IPS-20b (cell line): ENCODE measurements at regions not wholly inside any gene's neighbourhood (a gene's known extent, or its start where the extent isn't known, plus 50 kb on each side); places are given as distances from the start of the nearest gene placed in this dataset.

Experiments used
- H3K27ac ChIP-seq: one replicate; pipeline ENCODE4 v1.5.1; 2013; ENCODE audit warnings: low read length
- H3K27me3 ChIP-seq: 2 replicates; pipeline ENCODE4 v1.6.1; 2013; ENCODE audit warnings: mild to moderate bottlenecking, low read length, inconsistent platforms; ENCODE audit not compliant: insufficient read depth
- H3K36me3 ChIP-seq: 2 replicates; pipeline ENCODE4 v1.6.1; 2013; ENCODE audit warnings: low read depth, mild to moderate bottlenecking, inconsistent platforms, low read length, moderate library complexity; ENCODE audit not compliant: insufficient read depth
- H3K4me1 ChIP-seq: 2 replicates; pipeline ENCODE4 v1.6.1; 2013; ENCODE audit warnings: mild to moderate bottlenecking, control low read depth, inconsistent platforms, low read length, moderate library complexity; ENCODE audit not compliant: insufficient read depth
- H3K4me3 ChIP-seq: 2 replicates; pipeline ENCODE4 v1.5.1; 2013; ENCODE audit warnings: mild to moderate bottlenecking, low read length, inconsistent platforms
- H3K9ac ChIP-seq: 2 replicates; pipeline ENCODE4 v1.6.1; 2013; ENCODE audit warnings: low read depth, mild to moderate bottlenecking, inconsistent platforms, low read length, moderate library complexity
- H3K9me3 ChIP-seq: 2 replicates; pipeline ENCODE4 v1.6.1; 2013; ENCODE audit warnings: mild to moderate bottlenecking, low read depth, low read length, inconsistent platforms; ENCODE audit not compliant: insufficient read depth

DNA sequence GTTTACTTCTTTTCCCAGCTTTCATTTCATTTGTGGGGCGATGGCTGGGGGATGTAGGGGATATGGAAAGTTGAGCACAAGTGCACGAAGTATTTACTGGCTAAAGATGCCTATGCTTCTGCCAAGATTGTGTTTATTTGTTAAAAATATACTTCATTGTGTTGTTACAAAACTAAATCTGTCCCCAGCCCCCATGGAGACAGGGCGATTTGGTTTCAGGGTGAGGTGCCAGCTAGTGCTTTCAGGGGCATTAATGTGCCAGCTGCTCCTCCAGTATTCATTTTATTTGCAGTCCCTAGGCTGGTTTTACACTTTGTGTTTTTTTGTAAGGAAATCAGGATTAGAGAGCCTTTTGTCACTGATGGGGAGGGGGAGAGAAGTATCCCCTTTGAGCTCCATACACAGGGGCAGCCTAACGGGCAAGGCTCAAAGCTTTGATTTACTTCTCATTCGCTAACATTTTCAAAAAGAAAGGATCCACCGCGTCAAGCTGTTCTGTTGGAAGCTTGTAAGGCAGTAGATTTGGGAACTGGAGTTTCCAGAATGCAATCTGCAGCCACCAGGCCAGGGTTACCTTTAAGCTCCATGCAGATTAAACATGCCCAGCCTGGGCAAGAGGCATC lies 198.7 kb upstream of the PLEKHG7 start:
- peaks cover 8% of the 10 kb centered on the region; the same call in 1 of the 2 replicates for H3K4me1 ChIP-seq
- H3K36me3 ChIP-seq: no peaks in the 10 kb centered on the region
- no peak overlapping the region for H3K9ac ChIP-seq
- H3K27me3 ChIP-seq: no peaks in the 10 kb centered on the region
- no peak overlapping the region for H3K4me3 ChIP-seq
- no peak overlapping the region for H3K27ac ChIP-seq
- H3K9me3 ChIP-seq: no peaks in the 10 kb centered on the region

DNA sequence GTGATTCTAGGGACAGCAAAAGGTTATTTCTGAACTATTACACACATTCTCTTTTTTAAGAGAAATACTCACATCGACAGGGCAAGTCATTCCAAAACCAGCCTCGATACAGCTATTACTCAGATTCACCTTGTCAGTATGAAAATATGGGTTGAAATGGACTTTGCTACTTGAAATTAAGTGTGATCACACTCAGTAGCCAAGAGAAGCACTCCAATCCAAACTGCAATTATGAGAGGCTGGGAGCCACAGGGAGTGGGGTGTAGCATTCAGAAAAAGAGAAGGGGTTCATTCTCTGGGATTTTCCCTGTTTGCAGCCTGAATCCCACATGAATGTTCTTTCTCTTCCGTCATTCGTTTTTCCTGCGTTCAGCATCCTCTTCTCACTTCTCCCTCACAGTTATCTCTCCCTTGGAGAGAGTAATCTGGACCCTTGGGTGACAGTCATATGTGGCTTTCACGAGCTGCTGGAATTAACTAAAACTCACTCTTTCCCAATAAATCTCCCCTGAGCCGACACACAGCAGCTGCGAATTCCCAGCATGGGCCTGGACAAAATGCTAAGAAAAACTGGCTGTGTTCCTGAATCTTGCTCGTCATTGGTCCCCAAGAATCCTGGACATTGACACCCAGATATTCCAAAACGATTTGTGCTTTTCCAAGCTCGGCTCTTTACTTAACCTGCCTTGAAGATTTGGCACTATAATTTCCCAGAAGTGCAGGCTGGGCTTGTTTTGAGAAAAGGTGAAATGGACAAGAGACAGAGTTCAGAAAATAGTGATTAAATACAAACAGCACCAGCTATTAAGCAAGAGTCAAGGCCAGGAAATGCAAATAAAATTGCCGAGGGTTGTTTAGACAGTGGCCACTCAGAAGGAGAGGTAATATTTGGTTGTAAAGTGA lies 199.5 kb upstream of the PLEKHG7 start:
- Histone ChIP-seq H3K27me3 (no peaks in the 10 kb centered on the region), H3K4me3 (no peak overlapping the region), H3K4me1 (peaks cover 8% of the 10 kb centered on the region; the same call in 1 of the 2 replicates), H3K9ac (no peak overlapping the region), H3K9me3 (no peaks in the 10 kb centered on the region), H3K36me3 (no peaks in the 10 kb centered on the region), H3K27ac (no peak overlapping the region)

DNA sequence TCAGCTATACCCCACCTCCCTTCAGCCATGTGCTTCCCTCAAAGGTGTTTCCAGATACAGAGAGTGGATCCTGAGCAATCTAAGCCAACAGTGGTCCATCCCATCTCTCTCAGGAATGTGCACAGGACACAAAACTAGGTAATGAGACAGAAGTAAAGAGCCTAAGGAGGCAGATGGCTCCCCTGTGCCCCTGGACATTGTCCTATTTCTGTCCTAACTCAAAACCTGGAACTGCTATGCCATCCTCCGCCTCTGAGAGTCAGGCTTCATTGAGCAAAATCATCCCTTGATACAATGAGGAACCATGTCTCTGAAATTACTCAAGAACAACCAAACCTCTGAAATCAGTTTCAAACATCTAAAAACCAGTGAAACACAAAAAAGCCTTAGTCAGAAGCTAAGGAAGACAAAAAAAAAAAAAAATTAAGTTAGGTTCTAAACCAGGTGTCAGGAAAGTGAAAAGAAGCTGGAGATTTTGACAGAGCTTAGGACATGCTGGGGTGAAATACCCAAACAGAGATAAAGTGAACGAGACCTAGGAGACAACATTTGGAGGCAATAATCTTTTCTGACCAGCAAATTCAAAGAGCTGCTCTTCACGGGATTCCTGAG lies 200.3 kb upstream of the PLEKHG7 start:
- no peak overlapping the region for H3K9ac ChIP-seq

DNA sequence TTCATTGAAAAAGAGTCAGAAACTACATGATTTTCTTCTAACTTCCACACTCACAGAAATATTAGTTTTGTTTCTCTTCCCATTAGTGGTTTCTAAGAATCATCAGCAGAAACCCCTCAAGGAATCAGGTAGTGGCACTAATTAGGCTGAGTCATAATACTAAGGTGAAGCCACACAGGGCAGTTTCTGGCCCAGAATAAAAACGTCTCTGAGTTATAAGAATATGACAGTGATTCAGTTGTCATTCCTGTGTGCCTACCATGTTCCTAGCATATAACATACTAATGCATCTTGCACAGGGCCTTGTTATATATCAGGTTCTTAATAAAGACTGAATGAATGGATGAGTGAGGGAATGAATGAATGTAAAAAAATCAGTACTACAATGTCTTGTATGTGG lies 206.0 kb upstream of the PLEKHG7 start:
- peaks cover 5% of the 10 kb centered on the region; the same call in 1 of the 2 replicates for H3K4me1 ChIP-seq
- H3K9ac ChIP-seq: no peak overlapping the region
- H3K27ac ChIP-seq: no peak overlapping the region
- H3K27me3 ChIP-seq: no peaks in the 10 kb centered on the region
- H3K9me3 ChIP-seq: no peaks in the 10 kb centered on the region; the same call in 1 of the 2 replicates
- H3K36me3 ChIP-seq: no peaks in the 10 kb centered on the region
- no peak overlapping the region for H3K4me3 ChIP-seq

More for the DNA sequence above, 200.3 kb upstream of the PLEKHG7 start:
- Histone ChIP-seq H3K27ac (no peak overlapping the region), H3K9me3 (no peaks in the 10 kb centered on the region), H3K27me3 (no peaks in the 10 kb centered on the region), H3K36me3 (no peaks in the 10 kb centered on the region), H3K4me1 (peaks cover 8% of the 10 kb centered on the region; the same call in 1 of the 2 replicates), H3K4me3 (no peak overlapping the region)

DNA sequence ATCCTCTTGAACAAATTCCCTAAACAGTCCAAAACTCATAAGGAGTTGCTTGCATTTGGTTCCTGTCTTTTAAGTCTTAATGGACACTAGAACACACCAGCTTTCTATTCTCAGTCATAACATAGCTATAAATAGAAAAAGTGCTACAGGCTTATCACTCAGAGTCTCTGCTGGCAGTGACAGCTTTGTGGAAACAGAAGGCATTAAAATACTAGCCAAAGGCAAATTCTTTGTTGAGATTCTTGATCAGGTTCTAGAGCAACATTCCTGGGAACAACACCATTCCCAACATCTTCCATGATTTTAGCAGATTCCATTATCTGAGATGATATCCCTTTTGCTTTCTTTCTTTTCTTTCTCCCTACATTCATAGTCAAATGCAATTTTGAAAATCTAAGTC lies 207.7 kb upstream of the PLEKHG7 start:
- H3K27me3 ChIP-seq: no peaks in the 10 kb centered on the region
- no peak overlapping the region for H3K9ac ChIP-seq
- no peaks in the 10 kb centered on the region for H3K36me3 ChIP-seq
- no peaks in the 10 kb centered on the region; the same call in 1 of the 2 replicates for H3K9me3 ChIP-seq
- H3K27ac ChIP-seq: no peak overlapping the region
- peaks cover 5% of the 10 kb centered on the region; the same call in 1 of the 2 replicates for H3K4me1 ChIP-seq
- no peak overlapping the region for H3K4me3 ChIP-seq

DNA sequence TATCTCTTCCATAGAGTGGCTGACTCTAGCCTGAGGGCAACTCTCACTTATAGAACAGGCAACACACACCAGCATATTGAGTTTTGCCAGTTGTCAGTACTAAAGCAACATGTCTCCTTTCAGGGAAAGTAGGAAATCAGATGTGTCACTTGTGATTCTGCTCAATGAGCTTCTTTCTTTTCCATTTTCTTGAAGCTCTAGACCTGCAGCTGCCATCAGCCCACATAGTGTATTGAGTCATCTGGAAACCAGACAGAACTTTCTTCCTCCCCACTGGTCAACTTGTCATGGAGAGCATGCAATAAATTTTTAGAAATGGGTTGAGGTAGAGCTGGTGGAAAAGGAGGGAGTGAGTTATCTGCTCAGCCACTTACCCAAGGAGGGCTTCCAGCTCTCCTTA lies 209.0 kb upstream of the PLEKHG7 start:
- no peak overlapping the region for H3K27ac ChIP-seq
- no peak overlapping the region for H3K4me3 ChIP-seq
- no peaks in the 10 kb centered on the region for H3K27me3 ChIP-seq
- no peak overlapping the region for H3K9ac ChIP-seq
- no peaks in the 10 kb centered on the region for H3K36me3 ChIP-seq
- H3K4me1 ChIP-seq: peaks cover 5% of the 10 kb centered on the region; the same call in 1 of the 2 replicates
- no peaks in the 10 kb centered on the region; the same call in 1 of the 2 replicates for H3K9me3 ChIP-seq

DNA sequence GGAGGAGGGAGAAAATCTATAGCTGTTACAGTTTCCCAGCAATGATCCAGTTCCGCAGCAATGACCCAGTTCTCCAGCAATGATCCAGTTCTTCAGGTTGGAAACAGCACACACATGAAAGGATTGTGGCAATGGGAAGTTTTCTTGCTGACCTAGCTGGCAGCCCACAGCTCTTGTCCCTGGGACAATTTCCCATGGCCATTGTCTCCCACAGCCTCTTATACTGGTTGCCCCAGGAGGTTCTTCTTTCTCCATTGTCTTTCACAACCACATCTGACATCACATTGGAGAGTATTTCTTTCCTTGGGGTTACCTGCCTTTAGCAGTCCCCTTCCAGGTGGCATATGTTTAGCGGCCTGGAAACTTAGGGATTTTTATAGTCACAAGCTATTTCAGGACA lies 209.8 kb upstream of the PLEKHG7 start:
- Histone ChIP-seq H3K9me3 (no peaks in the 10 kb centered on the region; the same call in 1 of the 2 replicates), H3K27ac (no peak overlapping the region), H3K27me3 (no peaks in the 10 kb centered on the region), H3K36me3 (no peaks in the 10 kb centered on the region), H3K9ac (no peak overlapping the region), H3K4me1 (peaks cover 5% of the 10 kb centered on the region; the same call in 1 of the 2 replicates), H3K4me3 (no peak overlapping the region)

DNA sequence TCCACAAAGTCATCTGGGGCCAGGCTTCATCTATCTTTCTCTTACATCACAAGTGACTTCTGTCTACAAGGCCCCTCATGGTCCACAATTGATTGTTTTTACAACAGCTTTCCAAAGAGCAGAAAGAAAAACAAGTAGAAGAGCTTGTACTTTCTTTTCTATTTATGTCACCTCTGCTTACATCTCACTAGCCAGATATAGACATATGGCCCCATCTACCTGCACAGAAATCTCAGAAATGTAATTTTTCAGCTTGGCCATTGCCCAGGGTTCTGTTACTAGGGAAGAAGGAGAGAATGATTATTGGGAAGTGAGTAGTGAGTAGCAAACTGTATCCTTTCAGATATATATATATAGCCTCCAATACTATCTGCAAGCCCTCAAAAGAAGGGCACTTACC lies 210.5 kb upstream of the PLEKHG7 start:
- no peak overlapping the region for H3K4me3 ChIP-seq
- peaks cover 5% of the 10 kb centered on the region; the same call in 1 of the 2 replicates for H3K4me1 ChIP-seq
- H3K9ac ChIP-seq: no peak overlapping the region
- H3K27ac ChIP-seq: no peak overlapping the region
- no peaks in the 10 kb centered on the region; the same call in 1 of the 2 replicates for H3K9me3 ChIP-seq
- H3K27me3 ChIP-seq: no peaks in the 10 kb centered on the region
- H3K36me3 ChIP-seq: no peaks in the 10 kb centered on the region

DNA sequence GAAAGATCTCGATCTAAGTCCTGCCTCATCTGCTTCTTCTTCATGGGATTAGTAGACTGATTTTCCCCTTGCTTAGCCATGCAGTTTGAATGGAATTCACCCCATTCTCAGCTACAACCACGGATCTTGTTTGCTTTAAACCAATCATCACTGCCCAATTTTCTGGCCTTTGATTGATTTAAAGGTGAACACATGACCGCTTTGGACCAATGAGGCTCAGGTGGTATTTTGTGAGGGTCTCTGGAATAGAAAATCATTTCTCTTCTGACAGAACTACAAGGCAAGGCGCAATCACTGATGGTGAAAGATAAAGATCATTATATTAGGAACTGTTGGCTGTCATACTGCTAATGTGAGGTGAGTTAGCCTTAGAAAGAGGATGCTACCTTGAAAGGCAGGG lies 213.0 kb upstream of the PLEKHG7 start:
- H3K4me1 ChIP-seq: peaks cover 11% of the 10 kb centered on the region; the same call in 1 of the 2 replicates
- H3K36me3 ChIP-seq: no peaks in the 10 kb centered on the region
- H3K27ac ChIP-seq: no peak overlapping the region
- H3K4me3 ChIP-seq: no peak overlapping the region
- no peak overlapping the region for H3K9ac ChIP-seq
- H3K9me3 ChIP-seq: no peaks in the 10 kb centered on the region; the same call in 1 of the 2 replicates
- no peaks in the 10 kb centered on the region for H3K27me3 ChIP-seq

DNA sequence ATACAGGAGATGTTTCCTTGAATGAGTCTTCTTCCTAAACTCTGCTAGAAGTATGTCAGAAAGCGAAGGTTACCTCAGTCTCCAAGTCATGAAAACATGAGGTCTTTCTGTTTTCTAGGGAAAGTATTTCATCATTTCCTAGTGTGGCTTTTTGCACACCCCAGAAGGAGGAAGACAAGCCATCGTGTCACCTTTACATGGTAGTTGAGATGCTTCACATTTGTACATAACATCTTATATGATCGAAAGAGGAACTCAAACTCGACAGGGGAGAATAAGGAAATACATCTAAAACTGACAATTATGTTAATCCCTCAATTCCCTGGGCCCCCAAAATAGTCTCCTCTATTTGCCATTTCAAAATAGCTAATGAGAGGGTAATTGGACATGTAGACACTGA lies 214.1 kb upstream of the PLEKHG7 start:
- no peaks in the 10 kb centered on the region for H3K36me3 ChIP-seq
- H3K9me3 ChIP-seq: no peaks in the 10 kb centered on the region; the same call in 1 of the 2 replicates
- H3K4me1 ChIP-seq: peaks cover 11% of the 10 kb centered on the region; the same call in 1 of the 2 replicates
- no peak overlapping the region for H3K4me3 ChIP-seq
- H3K27ac ChIP-seq: no peak overlapping the region
- no peak overlapping the region for H3K9ac ChIP-seq
- H3K27me3 ChIP-seq: no peaks in the 10 kb centered on the region

DNA sequence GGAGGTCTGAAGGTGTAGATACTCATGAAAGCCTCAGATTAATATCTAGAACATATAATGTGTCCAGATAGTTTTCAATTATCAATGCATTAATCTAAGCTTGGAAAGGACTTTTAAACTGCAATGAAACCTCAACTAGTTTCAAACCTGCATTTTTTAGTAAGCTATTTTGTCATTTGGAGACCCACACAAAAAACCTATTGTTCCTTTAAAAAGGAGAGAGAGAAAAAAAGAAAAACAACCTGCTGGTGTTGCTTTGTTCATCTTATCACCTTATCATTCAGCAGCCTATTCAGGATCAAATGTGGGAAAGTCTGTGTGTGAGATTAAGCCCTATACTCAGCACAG lies 215.7 kb upstream of the PLEKHG7 start:
- Histone ChIP-seq H3K27me3 (no peaks in the 10 kb centered on the region), H3K36me3 (no peaks in the 10 kb centered on the region), H3K9me3 (no peaks in the 10 kb centered on the region; the same call in 1 of the 2 replicates), H3K9ac (no peak overlapping the region), H3K27ac (no peak overlapping the region), H3K4me1 (peaks cover 5% of the 10 kb centered on the region; the same call in 1 of the 2 replicates), H3K4me3 (no peak overlapping the region)
